T-cell (primary cell): ENCODE measurements at regions not wholly inside any gene's neighbourhood (a gene's known extent, or its start where the extent isn't known, plus 50 kb on each side); places are given as distances from the start of the nearest gene placed in this dataset.

Source experiments
- ATAC-seq, 4 experiments: fragments of 200-7000 bp in 3 of 4; fragments of 150-1000 bp in 1 of 4; cut with Tn5 transposase; replicated peaks in 1 of 4; 1 replicate in 3 of 4; 2 replicates in 1 of 4; pipeline ENCODE4 v1.10.0; 2021; ENCODE audit warnings: moderate library complexity in 3 of 4, mild to moderate bottlenecking in 2 of 4, moderate number of reproducible peaks in 1 of 4
- CTCF ChIA-PET, 2 donors: fragments of 300-600 bp; sonication (Branson Sonifier 250); formaldehyde crosslinking; loops; one replicate each; lab custom pipeline; 2022; ENCODE audit warnings: antibody characterized with exemption in 2 of 2; lab: Charles Lee
- POLR2A ChIA-PET, 2 donors: fragments of 300-600 bp; sonication (Branson Sonifier 250); formaldehyde crosslinking; loops; one replicate each; lab custom pipeline; 2022; ENCODE audit warnings: antibody characterized with exemption in 2 of 2; lab: Charles Lee
- DNase-seq, 35 experiments: peaks; one replicate each; pipeline versions ENCODE4 v3.0.0 to v3.0.0-alpha.2; 2013 to 2023
- H3K27ac ChIP-seq: one replicate; pipeline ENCODE4 v1.5.1; 2013; ENCODE audit warnings: low read length
- H3K27me3 ChIP-seq, 2 experiments: replicated peaks in 1 of 2; 1 replicate in 1 of 2; 2 replicates in 1 of 2; pipeline versions ENCODE4 v1.6.1 to v1.7.0; 2013; ENCODE audit warnings: low read length in 1 of 2, mixed read lengths in 1 of 2; ENCODE audit not compliant: control insufficient read depth in 2 of 2, insufficient read depth in 2 of 2; ENCODE audit errors: extremely low read depth in 1 of 2
- H3K36me3 ChIP-seq, 2 donors: 1 replicate in 1 of 2; 2 replicates in 1 of 2; pipeline versions ENCODE4 v1.6.1 to v1.7.0; 2013; ENCODE audit warnings: low read length in 1 of 2; ENCODE audit not compliant: control insufficient read depth in 2 of 2, insufficient read depth in 1 of 2; ENCODE audit errors: extremely low read depth in 1 of 2
- H3K4me1 ChIP-seq, 2 experiments: 1 replicate in 1 of 2; 2 replicates in 1 of 2; pipeline versions ENCODE4 v1.6.1 to v1.7.0; 2013; ENCODE audit warnings: low read length in 2 of 2, mixed read lengths in 1 of 2; ENCODE audit not compliant: insufficient read depth in 2 of 2, control insufficient read depth in 1 of 2; ENCODE audit errors: extremely low read depth in 1 of 2
- H3K4me3 ChIP-seq, 2 donors: 1 replicate in 1 of 2; 2 replicates in 1 of 2; pipeline versions ENCODE4 v1.5.1 to v1.7.0; 2013; ENCODE audit warnings: mild to moderate bottlenecking in 2 of 2, low read length in 1 of 2, moderate library complexity in 1 of 2; ENCODE audit not compliant: control insufficient read depth in 1 of 2; ENCODE audit errors: extremely low read depth in 1 of 2
- H3K9me3 ChIP-seq: 2 replicates; pipeline ENCODE4 v1.7.0; 2013
- H3K27ac Mint-ChIP-seq, 2 donors: one replicate each; pipeline ENCODE4 v1.8.0; 2020 to 2021; ENCODE audit warnings: mild to moderate bottlenecking in 2 of 2, mixed read lengths in 2 of 2
- H3K27me3 Mint-ChIP-seq, 2 donors: one replicate each; pipeline ENCODE4 v1.8.0; 2021 to 2022; ENCODE audit warnings: mixed read lengths in 2 of 2
- H3K36me3 Mint-ChIP-seq: one replicate; pipeline ENCODE4 v1.8.0; 2021; ENCODE audit warnings: mixed read lengths
- H3K4me1 Mint-ChIP-seq, 3 donors: one replicate each; pipeline ENCODE4 v1.8.0; 2020 to 2022; ENCODE audit warnings: mixed read lengths in 3 of 3, mild to moderate bottlenecking in 1 of 3
- H3K4me3 Mint-ChIP-seq, 3 donors: one replicate each; pipeline ENCODE4 v1.8.0; 2020 to 2022; ENCODE audit warnings: mild to moderate bottlenecking in 3 of 3, mixed read lengths in 3 of 3, moderate library complexity in 3 of 3
- H3K9me3 Mint-ChIP-seq, 3 donors: one replicate each; pipeline ENCODE4 v1.8.0; 2020 to 2022; ENCODE audit warnings: mixed read lengths in 3 of 3
- WGBS: methylation state at CpG from one replicate; pipeline ENCODE4 v1.1.5; 2013; ENCODE audit warnings: missing lambda C conversion rate; ENCODE audit not compliant: insufficient coverage; 5-methylcytosine and 5-hydroxymethylcytosine counted together

DNA sequence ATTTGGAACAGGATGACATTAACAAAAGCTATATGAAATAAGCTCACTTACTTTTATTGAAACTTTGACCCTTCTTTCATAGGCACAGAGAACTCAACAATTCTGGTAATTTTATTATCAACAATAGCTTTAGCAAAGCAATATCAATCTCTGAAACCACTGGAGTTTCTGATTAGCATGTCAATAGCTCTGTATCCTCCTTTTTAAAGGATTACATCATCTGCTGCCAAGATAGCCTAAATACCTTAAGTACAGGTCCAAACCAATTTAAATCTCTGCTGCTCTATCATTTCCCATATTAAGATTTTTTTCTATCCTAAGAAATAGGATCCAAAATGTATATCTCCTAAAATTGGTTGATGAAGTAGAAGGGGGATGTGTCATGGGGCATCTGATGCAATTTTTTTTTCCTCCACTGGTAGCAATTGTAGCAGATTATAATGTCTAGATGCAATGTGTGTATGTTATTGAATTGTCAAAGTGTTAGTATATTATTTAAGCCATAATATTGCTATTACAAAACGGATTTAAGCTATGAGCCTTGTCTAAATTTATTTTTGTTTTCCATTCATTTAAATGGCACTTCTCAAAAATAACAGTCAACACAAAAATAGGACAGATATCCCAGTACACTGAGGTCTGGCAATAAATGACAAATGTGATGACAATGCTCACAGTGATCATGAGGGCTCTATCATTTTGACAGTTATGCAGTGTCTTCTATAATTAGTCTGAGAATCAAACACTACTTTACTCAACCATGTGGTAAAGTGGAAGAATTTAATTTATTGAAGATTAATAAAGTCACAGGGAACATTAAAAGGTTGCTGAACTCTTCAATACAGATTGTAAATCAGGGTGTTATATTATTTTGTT, 328.4 kb downstream of the CDH7 start:
- Histone ChIP-seq H3K36me3 (no peaks in the 10 kb centered on the region), H3K27ac (no peak overlapping the region), H3K4me3 (no peak overlapping the region), H3K4me1 (no peaks in the 10 kb centered on the region), H3K27me3 (no peaks in the 10 kb centered on the region), H3K9me3 (no peaks in the 10 kb centered on the region)
- Mint-ChIP-seq H3K27ac (no peak overlapping the region), H3K36me3 (no peaks in the 10 kb centered on the region), H3K9me3 (peaks cover 11 to 25% (median 18%) of the 10 kb centered on the region in 3 donors), H3K27me3 (no peaks in the 10 kb centered on the region), H3K4me3 (no peak overlapping the region), H3K4me1 (no peaks in the 10 kb centered on the region)
- ChIA-PET POLR2A (no interaction called here), CTCF (no interaction called here)
- ATAC-seq (no peak), DNase-seq (no peak)
- WGBS = no CpG with 5 or more reads among the region's 1 CpG

DNA sequence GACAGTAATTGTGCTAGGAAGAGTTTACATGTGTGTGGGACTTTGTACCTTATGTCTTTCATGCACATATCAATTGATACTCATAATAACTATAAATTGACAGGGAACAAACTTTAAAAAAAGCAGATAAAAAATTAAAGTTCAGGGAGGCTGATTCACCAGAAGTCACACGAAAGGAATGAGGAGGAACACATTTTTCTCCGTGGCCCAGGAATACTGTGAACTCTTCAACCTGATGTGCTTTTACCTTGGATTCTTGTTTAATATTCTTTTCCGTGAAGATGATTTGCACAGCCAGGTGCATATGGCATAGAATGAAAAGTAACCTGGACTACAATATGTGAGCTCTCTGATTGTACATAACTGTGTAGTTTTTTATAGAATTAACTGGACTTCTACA, 326.3 kb downstream of the CDH7 start:
- H3K27me3 Mint-ChIP-seq = no peaks in the 10 kb centered on the region
- H3K27ac ChIP-seq = no peak overlapping the region
- H3K4me3 Mint-ChIP-seq = no peak overlapping the region
- no peak overlapping the region for H3K27ac Mint-ChIP-seq
- no peaks in the 10 kb centered on the region for H3K36me3 Mint-ChIP-seq
- CTCF ChIA-PET = no interaction called here
- H3K9me3 Mint-ChIP-seq = peaks cover 21 to 31% (median 28%) of the 10 kb centered on the region in 3 donors
- WGBS = 48% methylated on average over 2 of the region's 3 CpGs
- no peaks in the 10 kb centered on the region for H3K27me3 ChIP-seq
- no peaks in the 10 kb centered on the region for H3K4me1 Mint-ChIP-seq
- ATAC-seq (no peak), DNase-seq (no peak)
- POLR2A ChIA-PET = no interaction called here
- no peaks in the 10 kb centered on the region for H3K36me3 ChIP-seq
- no peaks in the 10 kb centered on the region for H3K9me3 ChIP-seq
- H3K4me1 ChIP-seq = no peaks in the 10 kb centered on the region
- H3K4me3 ChIP-seq = no peak overlapping the region

DNA sequence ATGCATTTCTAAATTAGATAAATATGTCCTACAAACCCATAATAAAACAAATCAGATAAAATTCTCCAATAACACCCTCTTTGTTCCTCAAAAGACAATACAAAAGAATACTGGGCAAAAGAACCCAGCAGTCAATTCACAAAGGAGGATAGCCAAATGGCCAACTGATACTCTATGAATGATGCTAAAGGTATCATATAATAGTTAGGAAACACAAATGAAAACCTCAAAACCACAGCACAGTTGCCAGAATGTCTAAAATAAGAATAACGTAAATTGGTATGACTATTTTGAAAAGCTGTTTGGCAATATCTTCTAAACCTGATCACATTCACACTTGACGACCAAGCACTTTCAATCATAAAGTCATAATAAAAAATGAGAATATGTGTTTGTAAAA, 315.4 kb downstream of the CDH7 start:
- Mint-ChIP-seq H3K27ac (no peak overlapping the region), H3K4me3 (no peak overlapping the region), H3K27me3 (no peaks in the 10 kb centered on the region), H3K4me1 (no peaks in the 10 kb centered on the region), H3K9me3 (peaks cover 15 to 26% (median 22%) of the 10 kb centered on the region in 3 donors), H3K36me3 (no peaks in the 10 kb centered on the region)
- Histone ChIP-seq H3K9me3 (no peaks in the 10 kb centered on the region), H3K27me3 (no peaks in the 10 kb centered on the region), H3K36me3 (no peaks in the 10 kb centered on the region), H3K4me1 (no peaks in the 10 kb centered on the region), H3K4me3 (no peak overlapping the region), H3K27ac (no peak overlapping the region)
- no CpG with 5 or more reads among the region's 2 CpGs for WGBS
- ChIA-PET POLR2A (no interaction called here), CTCF (no interaction called here)
- ATAC-seq (no peak), DNase-seq (no peak)

DNA sequence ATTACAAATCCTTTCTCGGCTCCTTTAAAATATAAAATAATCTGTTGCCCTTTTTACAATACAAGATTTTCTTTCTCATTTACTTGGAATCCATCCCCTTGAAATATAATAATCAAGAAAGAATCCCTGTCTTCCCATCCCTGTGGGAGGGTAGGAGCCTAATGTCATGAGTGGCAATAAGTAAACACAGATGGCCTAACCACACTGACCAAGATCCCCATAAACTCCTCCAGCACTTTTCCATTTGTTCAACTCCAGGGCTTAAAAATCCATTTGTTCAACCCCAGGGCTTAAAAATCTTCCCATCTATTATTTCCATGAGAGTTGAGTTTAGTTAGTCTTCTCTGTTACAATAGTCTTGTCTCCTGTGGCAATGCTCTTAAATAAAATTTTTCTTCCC, 297.6 kb downstream of the CDH7 start:
- Mint-ChIP-seq H3K4me1 (no peaks in the 10 kb centered on the region), H3K36me3 (no peaks in the 10 kb centered on the region), H3K4me3 (no peak overlapping the region), H3K27ac (no peak overlapping the region), H3K27me3 (no peaks in the 10 kb centered on the region), H3K9me3 (peaks cover 2 to 6% (median 4%) of the 10 kb centered on the region in 3 donors)
- CTCF ChIA-PET = no interaction called here
- H3K4me1 ChIP-seq = no peaks in the 10 kb centered on the region
- H3K27me3 ChIP-seq = no peaks in the 10 kb centered on the region
- no peak overlapping the region for H3K4me3 ChIP-seq
- no CpG with 5 or more reads among the region's 1 CpG for WGBS
- H3K36me3 ChIP-seq = no peaks in the 10 kb centered on the region
- POLR2A ChIA-PET = no interaction called here
- no peak for DNase-seq
- no peak overlapping the region for H3K27ac ChIP-seq
- no peaks in the 10 kb centered on the region for H3K9me3 ChIP-seq
- ATAC-seq = no peak

DNA sequence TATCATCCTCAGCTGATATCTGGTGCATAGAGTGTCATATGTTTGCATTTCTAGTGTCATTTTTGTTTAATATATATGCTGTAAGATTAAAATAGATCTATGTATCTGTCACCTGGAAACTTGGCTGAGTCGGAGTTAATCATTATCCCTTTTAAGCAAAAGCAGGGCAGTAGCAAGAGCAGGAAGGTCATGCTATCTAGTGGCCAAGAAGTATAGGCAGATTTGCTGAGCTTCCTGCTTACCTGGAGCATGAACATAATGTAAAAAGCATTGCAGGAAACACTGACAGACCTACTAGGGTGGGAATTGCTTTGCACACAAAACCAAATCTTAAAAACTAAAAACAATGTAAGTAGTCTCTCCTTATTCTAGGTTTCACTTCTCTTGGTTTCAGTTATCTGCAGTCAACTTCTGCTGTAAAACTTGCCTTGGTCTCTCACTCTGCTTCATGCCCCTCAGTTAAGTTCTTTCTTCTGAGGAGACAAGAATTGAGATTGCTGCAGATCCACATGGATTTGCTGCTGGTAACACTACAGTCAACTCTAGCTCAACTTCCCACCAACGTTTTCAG, 295.3 kb downstream of the CDH7 start:
- CTCF ChIA-PET = no interaction called here

DNA sequence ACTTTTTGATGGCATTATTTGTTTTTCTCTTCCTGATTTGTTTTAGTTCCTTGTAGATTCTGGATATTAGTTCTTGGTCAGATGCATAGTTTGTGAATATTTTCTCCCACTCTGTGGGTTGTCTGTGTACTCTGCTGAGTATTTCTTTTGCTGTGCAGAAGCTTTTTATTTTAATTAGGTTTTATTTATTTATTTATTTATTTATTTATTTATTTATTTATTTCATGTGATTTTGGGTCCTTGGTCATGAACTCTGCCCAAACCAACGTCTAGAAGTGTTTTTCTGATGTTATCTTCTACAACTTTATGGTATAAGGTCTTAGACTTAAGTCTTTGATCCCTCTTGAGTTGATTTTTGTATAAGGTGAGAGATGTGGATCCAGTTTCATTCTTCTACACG, 292.2 kb downstream of the CDH7 start:
- CTCF ChIA-PET = no interaction called here
- WGBS = no CpG with 5 or more reads among the region's 2 CpGs
- no peak for ATAC-seq
- DNase-seq = no peak
- POLR2A ChIA-PET = no interaction called here
- Mint-ChIP-seq H3K9me3 (peaks cover 3 to 12% (median 5%) of the 10 kb centered on the region in 3 donors), H3K27ac (no peak overlapping the region), H3K4me3 (no peak overlapping the region), H3K36me3 (no peaks in the 10 kb centered on the region), H3K27me3 (no peaks in the 10 kb centered on the region), H3K4me1 (no peaks in the 10 kb centered on the region)
- Histone ChIP-seq H3K4me1 (no peaks in the 10 kb centered on the region), H3K27ac (no peak overlapping the region), H3K4me3 (no peak overlapping the region), H3K36me3 (no peaks in the 10 kb centered on the region), H3K27me3 (no peaks in the 10 kb centered on the region), H3K9me3 (no peaks in the 10 kb centered on the region)

More for the DNA sequence above, 295.3 kb downstream of the CDH7 start:
- Histone ChIP-seq H3K36me3 (no peaks in the 10 kb centered on the region), H3K27me3 (no peaks in the 10 kb centered on the region), H3K4me1 (no peaks in the 10 kb centered on the region), H3K27ac (no peak overlapping the region), H3K9me3 (no peaks in the 10 kb centered on the region), H3K4me3 (no peak overlapping the region)
- Mint-ChIP-seq H3K27ac (no peak overlapping the region), H3K36me3 (no peaks in the 10 kb centered on the region), H3K9me3 (peaks cover 2 to 16% (median 8%) of the 10 kb centered on the region in 3 donors), H3K27me3 (no peaks in the 10 kb centered on the region), H3K4me3 (no peak overlapping the region), H3K4me1 (no peaks in the 10 kb centered on the region)
- POLR2A ChIA-PET = no interaction called here
- DNase-seq (no peak), ATAC-seq (no peak)
- WGBS = 25% methylated on average over 1 of the region's 2 CpGs
